Fibroblast of skin of left quadriceps (primary cell): ENCODE measurements at regions not wholly inside any gene's neighbourhood (a gene's known extent, or its start where the extent isn't known, plus 50 kb on each side); places are given as distances from the start of the nearest gene placed in this dataset.
"Not testable (repeated sequence)": the region's sequence is repeated elsewhere in the genome, so short reads cannot be mapped to it uniquely, and the experiment has no call there.

Experiments used
- DNase-seq, 2 experiments: peaks; one replicate each; pipeline ENCODE4 v3.0.0-alpha.2; 2013; ENCODE audit warnings: low read depth in 2 of 2

DNA sequence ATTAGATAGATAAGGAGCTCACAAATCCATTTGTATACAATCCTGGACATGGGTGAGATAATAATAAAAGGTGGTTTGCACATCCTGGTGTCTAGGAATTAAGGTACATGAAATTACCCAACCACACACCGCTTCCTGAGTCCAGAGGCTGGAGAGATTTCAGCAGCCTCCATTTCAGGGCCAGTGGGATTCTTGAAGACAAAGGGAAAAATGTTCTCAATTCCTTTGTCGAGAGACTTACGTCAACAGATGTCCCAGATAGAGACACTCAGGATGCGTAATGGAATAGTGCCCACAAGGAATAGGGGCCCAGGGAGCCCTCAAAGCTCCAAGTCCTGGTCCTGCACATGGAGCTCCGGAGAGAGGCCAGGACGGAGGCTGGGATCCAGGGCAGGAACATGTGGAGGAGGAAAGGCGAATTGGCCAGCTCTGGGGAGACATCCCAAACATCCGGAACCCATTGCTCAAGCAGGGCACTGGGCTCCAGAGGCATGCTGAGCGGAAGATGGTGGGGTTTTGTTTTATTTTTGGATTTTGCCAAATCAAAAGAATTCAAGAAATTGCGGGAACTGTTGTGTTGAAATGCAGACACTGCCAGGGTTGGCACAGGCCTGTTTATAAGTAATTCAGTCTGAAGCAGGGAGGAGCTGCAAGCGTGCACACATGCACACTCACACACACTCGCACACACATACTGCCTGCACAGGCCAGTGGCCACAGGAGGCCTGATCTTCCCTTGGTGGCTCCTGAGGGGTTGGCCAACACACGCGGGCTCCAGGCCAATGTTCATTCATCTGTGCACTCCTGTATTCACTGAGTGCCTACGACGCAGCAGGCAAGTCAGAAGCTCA is 97.2 kb downstream of the NOG start:
- no peak for DNase-seq

DNA sequence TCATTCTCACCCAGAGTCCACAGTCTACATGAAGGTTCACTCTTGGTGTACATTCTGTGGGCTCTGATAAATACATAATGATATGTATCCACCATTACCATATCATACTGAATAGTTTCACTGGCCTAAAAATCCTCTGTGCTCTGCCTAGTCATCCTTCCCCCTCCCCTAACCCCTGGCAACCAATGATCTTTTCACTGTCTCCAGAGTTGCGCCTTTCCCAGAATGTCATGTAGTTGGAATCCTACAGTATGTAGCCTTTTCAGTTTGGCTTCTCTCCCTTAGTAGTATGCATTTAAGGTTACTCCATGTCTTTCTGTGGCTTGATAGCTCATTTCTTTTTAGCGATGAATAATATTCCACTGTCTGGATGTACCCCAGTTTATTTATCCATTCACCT is 101.3 kb downstream of the NOG start:
- no peak for DNase-seq

DNA sequence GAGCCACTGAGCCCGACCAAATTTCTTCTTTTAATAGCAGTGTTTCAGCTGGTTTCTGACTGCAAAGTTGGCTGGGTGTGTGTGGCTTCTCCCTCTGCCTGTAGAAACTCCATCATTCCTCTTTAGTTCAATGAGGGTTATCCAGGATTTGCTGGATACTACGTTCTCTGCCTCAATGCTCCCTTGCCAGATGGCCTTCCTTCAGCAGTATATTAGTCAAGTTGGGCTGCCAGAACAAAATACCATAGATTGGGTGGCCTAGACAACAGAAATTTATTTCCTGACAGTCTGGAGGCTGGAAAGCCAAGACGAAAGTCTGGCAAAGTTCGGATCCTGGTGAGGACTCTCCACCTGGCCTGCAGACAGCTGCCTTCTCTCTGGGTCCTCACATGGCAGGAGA is 103.7 kb downstream of the NOG start:
- DNase-seq, result no peak

DNA sequence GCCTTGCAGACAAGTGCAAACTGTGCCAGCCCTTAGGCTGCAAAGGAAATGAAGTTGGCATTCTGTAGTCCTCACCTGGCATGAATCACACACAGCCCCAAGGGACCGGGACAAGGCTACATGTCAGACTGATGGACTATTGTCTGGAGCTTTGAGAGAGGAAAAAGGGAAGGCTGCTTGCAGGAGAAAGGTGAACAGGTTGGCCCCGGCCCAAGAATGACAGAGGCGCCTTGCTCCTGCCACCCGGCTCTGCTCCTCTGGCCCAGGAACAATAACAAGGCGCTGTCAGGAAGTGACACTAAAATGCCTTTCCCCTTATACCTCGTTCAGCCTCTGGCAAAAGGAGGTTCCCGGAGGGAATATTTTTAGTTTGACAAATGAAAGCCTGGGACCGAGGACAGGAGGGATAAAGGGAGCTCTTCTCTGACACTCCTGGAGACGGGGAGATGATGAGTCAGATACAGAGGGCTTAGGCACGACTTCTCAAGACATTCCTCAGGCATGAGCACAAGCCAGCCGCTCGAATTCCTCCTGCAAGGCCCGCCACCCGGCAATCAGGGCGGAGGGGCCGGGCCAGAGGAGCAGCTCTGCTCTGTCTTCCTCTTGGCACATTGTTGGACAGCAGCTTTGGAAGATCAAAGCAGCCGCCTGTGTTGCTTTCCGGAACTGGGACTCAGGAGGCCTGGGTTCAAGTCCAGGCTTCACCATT is 105.8 kb downstream of the NOG start:
- peak; percentile 96 to 97 for DNase-seq

DNA sequence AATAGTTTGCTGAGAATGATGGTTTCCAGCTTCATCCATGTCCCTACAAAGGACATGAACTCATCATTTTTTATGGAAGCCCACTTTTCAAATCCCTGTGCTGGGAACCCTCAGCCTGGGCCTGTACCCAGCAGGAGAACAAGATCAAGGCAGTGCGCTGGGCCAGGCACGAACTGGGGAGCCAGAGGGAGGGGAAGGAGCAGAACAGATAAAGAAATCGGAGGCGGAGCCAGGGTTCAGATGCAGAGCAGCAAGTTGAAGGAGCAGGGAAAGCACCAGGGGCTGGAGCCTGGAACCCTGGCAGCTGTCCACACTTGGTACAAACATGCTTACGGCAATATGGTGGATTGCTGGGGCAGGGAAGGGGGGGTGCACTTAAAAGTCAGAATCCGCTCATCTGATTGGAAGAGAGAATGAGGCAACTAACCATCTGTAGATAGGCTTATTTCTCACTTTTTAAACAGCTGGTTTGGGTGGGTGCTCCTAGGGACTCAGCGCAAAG is 107.5 kb downstream of the NOG start:
- no peak for DNase-seq

DNA sequence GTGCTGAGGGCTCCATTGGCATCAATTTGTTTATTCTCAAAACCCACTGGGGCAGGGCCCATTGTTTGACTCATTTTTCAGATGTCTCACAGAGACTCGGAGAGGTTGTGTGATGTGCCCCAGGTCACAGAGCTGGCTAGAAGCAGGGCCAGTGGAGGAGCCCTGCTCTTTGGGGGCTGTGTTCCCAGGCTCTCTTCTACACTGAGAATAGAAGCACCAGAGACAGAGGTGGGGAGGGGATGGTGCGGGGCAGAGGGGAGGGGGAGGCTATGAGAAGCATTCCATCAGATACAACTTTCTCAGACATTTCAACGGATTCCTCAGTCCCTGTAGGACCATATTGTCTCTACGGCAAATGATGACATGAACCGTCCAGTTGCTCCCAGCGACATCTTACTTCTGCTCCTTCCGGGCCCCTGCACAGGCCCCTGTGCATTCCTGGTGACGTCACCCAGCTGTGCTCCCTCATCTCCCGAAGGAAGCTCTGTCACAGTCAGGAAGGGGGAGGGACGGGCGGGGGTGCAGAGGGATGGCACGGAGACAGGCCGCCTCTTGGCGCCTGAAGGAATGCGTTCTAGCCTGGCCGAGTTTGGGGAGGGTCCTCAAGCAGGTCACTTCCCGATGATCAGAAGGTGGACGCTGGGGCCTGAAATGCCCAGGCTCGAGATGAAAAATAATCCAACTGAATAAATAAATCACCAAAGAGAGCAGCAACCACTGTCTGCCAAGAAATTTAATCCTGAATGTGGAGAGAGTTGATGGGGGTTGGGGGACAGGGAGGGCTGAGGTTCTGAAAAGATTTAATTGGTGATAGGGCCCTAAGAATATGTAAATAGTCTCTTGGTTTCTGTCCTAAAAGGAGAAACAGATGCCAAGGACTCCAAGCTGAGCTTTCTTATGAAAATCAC is 114.1 kb downstream of the NOG start:
- peak in 1 of 2 experiments; percentile 31 for DNase-seq

DNA sequence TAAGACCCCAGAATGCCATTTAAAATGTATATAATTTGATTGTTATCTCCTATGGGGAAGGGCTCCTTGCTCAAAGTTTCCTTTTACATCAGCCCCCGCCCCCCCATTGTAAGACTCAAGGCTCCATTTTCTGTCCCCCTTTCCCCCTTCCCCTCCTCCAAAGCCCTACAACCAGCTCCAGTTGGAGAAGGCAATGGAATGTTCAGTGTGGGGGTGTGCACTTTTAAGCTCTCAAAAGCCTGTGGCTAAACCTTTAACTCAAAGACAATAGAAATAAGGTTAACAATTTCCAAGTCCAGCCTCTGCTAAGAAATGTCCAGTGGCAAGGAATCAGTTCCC is 114.7 kb downstream of the NOG start:
- DNase-seq, result no peak

DNA sequence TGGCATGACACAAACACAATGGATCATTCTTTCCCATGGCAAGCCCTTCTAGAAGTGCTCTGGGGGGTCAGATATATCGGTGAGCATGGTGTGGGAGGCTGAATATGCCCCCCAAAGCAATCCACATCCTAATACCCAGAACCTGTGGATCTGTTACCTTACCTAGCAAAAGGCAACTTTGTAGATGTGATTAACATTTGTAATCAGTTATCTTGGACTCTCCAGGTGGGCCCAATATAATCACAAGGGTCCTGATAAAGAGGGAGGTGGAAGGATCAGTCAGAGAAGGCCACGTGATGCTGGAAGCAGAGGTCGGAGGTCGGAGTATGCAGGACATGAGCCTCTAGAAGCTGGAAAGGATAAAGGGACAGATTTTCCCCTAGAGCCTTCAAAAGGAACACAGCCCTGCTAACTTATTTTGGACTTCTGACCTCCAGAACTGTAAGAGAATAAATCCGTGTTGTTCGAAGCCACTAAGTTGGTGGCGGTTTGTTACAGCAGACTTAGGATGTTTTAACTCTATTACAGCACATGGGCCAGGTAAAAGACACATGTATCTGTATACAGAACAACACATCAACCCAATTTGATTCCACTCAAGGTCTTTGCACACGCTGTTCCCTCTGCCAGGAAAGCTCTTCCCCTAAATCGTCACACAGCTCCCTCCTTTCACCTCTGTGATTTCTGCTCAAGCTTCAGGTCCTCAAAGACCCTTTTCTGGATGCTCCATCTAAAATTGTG is 115.3 kb downstream of the NOG start:
- no peak for DNase-seq

DNA sequence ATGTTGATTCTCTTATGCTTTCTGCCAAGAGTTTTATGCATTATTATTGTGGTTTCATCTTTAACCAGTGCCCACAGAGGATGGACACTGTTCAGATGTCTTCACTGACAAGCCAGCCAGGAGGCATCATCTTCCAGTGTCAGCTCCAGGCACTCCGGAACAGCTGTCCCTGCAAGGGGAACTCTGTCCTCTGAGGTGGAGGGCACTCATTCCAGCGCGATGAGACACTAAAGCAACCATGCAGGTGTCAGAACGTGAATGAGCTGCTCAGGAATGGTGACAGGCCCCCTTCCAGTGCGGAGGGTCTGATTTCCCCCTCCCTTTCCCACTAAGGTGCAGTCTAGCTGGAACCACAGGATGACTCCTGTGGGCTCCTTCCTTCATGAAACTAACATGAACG is 117.5 kb downstream of the NOG start:
- no peak for DNase-seq

DNA sequence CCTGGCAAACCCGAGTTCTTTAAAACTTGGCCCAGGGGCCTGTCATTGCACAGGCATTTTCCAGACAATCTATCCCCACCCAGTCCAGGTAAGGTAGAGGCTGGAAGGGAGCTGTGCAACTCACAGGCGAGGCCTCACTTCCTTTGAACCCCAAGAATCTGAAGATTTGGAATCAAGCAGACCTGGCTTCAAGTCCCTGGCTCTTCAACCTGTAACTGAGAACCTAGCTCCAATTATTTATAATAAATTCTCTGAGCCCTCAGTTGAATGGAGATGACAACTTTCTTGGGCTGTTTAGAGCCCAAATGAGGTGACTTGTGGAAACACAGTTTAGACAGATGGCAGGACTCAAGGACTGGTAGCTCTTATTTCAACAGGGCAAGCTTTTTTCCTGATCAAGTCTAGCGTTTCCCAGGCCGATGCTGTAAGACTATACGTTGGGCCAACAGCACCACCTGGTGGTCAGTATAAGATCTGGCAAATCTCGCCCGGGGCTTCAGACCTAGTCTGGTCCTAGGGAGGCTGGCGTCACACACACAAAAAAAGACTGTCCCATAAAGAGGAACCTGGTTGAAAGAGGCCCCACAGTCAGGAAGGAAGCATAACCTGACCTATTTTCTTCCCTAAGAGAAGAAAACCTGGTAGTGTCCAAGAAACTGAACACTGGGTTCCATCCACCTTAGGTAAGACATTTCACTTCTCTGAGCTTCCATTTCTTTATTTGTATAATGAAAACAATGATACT is 117.9 kb downstream of the C17orf67 start:
- DNase-seq, result peak; percentile 51 to 54

DNA sequence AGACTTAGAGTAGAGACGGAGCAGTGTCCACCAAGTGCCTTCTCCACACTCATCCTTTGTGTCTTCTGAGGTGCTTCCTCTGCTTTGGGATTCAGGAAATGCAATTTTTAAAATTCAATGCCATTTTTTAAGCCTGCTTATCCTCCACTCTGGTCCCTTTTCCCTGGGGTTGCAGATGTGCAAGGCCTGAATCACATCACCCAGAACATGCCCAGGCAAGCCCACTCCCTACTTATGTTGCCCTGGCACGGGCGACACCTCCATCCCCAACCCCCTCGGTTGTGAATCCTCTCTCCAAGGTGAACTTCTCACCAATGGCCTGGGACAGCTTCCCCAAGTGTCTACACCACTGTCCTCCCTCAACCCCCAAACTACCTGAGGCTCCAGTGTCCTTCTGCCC is 116.2 kb downstream of the C17orf67 start:
- DNase-seq, result no peak

DNA sequence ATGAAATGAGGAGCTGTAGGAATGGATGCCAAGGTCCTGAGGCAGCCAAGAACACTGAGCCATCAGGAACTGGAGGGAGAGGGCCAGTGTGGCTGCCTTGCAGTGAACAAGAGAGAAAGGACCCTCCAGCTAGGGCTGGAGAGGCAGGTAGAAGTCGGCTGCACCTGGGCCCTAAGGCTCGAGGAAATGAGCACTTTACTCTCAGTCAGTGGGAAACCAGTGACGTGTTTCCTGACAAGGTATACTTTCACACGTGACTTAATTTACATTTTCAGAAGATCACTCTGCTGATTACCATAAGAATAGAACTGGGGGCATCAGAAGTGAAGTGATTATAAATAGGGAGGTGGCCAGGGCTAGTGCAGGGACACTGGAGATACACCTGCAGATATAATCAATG is 115.2 kb downstream of the C17orf67 start:
- DNase-seq, result no peak

DNA sequence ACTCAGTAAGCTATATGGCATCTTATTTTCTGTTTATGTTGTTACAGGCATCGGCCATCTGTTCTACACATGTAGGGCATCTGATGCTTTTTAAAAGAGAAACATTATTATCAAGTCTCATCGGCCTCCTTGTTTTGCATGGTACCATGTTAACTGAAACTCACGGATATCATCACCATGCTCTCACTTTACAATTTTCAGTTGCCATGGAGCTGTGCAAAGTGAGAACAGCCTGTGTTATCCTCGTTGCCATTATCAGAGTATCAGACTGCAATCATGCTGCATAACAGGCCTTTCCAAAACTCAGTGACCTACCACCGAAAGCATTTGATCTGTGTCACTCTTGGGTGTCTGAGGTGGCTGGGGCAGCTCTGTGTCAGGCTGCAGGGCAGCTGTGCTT is 110.3 kb downstream of the C17orf67 start:
- DNase-seq, result no peak

DNA sequence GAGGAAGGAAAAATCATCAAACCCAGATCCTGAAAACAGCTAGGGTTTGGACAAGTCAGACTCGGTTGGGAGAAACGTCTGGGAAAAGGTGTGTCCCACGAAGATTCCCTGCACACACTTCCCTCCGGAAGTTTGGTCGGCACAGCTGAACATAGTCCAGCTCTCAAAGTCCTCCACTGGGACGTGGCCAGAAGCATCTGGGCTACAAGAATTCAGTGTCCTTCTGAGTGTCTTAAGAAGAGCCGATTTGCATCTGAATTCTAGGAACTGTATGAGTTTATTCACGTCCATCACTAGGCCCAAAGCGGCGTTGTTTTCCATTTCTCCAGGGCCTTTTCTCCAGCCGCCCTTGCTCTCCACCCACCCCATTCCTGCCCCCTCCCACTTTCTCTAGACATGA is 109.1 kb downstream of the C17orf67 start:
- no peak for DNase-seq

DNA sequence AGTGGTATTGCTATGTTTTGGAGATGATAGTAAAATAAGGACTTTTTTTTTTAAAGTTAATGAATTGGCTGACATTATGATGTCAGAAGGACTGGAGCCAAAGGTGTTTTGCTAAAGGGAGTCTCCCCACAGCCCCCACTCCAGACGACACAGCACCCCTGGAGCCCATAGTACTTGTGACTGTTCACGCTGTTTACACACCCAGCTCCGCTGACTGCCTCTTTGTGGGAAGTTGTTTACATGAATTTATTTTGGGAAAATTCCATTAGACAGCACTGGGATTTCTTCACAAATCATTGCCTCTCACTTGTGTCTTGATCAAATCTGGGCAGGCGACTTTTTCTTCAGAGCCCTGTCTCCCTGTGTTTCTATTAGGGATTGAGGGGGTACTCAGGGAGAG is 108.6 kb downstream of the C17orf67 start:
- DNase-seq, result no peak

DNA sequence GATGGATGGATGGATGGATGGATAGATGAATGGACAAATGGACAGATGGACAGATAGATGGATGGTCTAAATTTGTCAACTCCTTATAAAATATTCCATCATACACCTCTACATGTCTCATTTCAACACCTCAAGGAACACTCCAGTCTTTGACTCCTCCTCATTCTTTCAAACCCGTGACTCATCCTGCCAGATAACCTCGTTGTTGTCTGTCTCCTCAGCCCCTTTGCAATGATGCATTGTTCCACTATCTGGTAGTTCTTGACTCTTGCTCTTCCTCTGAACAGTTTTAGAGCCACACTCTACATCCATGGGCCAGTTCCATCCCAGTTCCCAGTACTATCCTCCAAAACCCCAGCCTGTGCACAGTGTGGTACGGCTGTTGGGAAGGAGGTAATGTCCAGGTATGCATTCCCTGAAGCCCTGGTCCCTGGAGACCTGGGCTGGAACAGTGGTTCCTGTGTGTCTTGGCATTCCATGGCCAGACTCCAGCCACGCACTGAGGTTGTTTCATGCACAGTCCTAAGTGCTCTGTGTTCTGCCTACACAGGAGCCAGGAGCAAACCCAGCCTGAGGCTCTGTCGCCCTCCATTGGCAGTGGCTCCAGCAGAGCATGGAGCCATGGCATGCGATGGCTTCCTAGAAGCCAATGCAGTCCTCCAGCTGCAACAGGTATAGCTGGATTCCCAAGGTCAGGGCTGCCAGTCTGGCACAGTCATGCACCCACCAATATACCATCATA is 105.7 kb downstream of the C17orf67 start:
- DNase-seq, result no peak

DNA sequence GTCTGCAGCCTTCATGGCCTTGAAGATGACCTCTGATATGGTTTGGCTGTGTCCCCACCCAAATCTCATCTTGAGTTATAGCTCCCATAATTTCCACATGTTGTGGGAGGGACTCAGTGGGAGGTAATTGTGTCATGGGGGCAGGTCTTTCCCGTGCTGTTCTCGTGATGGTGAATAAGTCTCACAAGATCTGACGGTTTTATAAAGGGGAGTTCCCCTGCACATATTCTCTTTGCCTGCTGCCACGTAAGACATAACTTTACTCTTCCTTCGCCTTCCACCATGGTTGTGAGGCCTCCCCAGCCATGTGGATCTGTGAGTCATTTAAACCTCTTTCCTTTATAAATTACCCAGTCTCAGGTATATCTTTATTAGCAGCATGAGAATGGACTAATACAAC is 102.6 kb downstream of the C17orf67 start:
- DNase-seq, result not testable (repeated sequence)

DNA sequence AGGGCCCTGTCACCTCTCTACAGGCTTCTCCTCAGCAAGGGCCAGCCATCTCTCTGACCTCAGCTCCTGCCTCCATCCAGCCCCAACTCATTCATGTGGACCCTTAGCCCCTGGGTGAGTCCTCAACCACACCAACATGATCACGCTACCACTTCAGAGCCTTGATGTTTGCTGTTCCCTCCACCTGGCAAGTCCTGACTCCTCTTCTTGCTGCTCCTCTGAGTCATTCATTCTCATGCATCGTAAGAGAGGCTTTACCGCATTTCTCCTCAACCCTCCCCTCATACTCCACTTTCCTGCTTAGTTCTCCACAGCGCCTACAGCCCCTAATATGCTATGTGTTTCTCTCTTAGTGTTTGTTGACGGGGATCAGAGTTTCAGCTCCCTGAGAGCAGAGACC is 99.9 kb downstream of the C17orf67 start:
- DNase-seq, result no peak

DNA sequence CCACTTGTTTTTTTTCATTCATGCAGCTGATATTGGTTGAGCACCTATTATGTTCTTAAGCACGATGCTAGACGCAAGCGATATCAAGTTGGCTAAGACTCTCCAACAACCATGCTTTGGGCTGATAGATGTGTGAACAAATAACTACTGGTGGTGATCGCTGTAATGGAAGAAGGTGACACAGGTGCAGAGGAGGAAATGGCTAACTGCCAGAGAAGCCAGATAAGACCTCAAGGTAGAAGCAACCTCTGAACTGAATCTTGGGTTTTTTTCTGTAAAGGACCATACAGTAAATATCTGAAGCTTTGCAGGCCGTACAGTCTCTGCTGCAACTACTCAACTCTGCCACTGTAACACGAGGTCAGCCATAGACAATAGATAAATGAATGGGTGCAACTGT is 97.9 kb downstream of the C17orf67 start:
- DNase-seq, result no peak
